ENCODE measurements at regions not wholly inside any gene's neighbourhood (a gene's known extent, or its start where the extent isn't known, plus 50 kb on each side); places are given as distances from the start of the nearest gene placed in this dataset.

- no peak for DNase-seq
Observed at GRCh38 chr10:105844676-105845570, 1203.8 kb downstream of the SORCS3 start.

GRCh38 chr10:105844241-105844640, 1203.2 kb downstream of the SORCS3 start:
- DNase-seq: no peak

GRCh38 chr10:105843786-105844185, 1202.7 kb downstream of the SORCS3 start:
- DNase-seq: no peak

GRCh38 chr10:105840288-105840770, 1199.2 kb downstream of the SORCS3 start:
- no peak for DNase-seq

DNA sequence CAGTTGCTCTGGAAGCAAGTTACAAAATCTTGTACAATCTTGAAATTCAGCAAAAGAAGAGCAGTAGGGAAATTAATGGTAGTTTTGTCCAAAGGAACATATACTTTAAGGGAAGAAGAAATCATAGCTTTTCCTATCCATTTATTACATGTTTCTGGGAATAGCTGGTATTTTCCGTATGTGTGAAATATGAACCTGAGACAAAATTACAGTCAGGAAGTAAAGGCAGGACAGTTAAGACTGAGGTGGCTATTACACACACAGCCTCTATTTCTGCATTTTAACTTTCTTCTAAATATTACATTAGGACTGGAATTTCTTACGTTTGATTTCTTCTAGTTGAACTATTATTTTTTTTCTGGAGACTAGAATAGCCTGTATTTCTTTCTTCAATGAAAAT, 1197.3 kb downstream of the SORCS3 start:
- DNase-seq: no peak

- DNase-seq: no peak
Observed at GRCh38 chr10:105837951-105838350, 1196.9 kb downstream of the SORCS3 start.

DNA sequence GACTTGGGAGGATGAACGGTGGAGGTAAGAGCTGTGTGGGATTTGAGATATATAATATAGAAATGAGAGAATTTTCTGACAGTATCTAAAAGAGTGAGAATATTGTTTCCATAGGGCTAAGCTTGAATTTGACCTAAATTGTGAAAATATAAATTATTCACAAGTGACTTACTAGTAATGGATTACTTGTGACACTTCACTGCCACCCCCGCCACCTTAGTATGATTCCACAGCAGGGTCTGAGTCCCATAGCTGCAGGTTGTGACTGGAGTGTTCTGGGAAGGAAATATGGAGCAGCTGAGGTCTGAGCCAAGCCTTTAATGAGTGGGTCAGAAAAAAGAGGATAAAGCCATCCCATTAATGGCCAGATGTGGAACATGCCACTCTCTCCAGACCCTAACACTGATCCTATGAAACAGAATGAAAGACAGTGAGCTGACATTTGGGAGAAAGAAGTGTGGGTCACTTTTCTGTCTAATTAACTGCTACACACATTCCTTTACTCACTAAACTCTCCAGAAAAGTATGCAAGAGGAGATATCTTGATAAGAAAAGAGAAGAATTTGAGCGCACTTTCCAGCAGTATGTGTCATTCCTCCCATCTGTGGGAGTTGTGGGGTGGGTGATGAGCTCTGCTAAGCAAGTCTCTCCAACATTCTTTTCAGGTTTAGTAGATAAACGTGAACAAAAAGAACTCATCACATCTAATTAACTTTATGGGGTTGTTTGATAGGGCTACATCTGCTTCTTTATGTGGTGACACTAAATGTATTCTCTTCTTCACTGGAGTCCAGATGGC, 1193.4 kb downstream of the SORCS3 start:
- no peak for DNase-seq

GRCh38 chr10:105827133-105827532, 1186.0 kb downstream of the SORCS3 start:
- no peak for DNase-seq

DNA sequence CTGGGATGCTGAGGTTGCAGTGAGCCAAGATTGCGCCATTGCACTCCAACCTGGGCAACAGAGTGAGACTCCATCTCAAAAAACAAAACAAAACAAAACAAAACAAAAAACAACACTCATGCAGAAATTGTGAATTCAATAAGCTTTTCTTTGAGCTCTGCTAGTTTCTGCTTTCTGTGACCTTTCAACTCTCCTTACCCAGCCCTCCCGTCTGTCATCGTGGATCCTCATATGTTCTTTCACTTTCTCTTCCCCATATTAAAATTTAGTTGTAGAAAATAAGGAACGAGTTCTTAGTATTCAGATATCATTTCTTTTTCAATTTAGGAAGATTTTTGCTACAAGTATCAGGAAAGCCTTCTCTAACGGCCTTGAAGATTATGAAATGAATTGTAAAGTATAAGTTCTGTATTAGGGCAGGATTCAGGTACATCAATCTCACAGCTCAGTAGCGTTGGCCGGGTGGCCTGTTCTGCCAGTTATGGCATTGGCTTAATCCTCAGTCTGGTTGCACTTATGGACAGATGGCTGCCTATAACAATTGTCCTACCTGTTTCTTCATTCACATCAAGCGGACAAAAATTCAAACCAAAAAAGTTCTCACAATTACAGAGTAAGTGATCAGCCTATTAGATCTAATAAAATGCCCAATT, 1167.0 kb downstream of the SORCS3 start:
- DNase-seq: no peak

GRCh38 chr10:105803206-105803605, 1162.1 kb downstream of the SORCS3 start:
- DNase-seq: no peak

GRCh38 chr10:105800641-105801040, 1159.6 kb downstream of the SORCS3 start:
- no peak for DNase-seq

- DNase-seq: no peak
Observed at GRCh38 chr10:105798328-105798889, 1157.3 kb downstream of the SORCS3 start.

DNA sequence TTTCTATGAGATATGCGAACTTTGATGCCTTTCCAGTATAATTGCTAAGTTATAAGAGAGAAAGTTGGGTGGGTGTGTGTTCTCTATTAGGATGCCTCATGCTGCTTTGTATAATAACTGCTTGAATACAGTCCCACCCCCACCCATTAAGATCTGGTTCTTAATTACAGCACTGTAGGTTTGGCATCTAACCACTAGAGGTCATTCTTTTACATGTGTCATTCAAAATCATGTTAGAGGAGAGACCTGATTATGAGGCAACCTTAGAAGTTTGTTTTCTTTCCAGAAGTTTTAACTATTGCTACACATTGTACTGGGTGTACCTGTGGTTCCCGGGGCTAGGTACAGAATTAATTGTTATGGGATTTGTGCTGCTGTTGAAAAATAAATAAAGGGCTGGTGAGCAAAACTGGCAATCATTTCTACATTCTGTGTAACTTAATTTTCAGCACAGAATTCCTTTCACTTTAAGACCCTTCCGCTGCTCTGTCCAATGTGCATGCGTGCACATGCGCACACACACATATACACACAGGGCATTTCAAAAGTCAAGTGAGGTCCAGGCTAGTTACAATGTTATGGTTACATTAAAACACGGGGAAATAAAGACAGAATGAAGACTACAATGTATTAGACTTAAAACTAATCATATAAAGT, 1156.3 kb downstream of the SORCS3 start:
- no peak for DNase-seq

GRCh38 chr10:105793071-105793470, 1152.0 kb downstream of the SORCS3 start:
- no peak for DNase-seq

DNA sequence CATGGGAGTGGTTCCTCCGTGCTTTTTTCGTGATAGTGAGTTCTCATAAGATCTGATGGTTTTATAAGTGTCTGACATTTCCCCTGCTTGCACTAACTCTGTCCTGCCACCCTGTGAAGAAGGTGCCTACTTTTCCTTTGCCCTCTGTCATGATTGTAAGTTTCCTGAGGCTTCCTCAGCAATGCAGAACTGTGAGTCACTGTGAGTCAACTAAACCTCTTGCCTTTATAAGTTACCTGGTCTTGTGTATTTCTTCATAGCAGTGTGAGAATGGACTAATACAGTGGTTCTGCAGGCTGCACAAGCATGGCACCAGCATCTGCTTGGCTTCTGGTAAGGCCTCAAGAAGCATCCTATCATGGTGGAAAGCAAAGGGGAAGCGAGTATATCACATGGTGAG, 1144.6 kb downstream of the SORCS3 start:
- no peak for DNase-seq

DNA sequence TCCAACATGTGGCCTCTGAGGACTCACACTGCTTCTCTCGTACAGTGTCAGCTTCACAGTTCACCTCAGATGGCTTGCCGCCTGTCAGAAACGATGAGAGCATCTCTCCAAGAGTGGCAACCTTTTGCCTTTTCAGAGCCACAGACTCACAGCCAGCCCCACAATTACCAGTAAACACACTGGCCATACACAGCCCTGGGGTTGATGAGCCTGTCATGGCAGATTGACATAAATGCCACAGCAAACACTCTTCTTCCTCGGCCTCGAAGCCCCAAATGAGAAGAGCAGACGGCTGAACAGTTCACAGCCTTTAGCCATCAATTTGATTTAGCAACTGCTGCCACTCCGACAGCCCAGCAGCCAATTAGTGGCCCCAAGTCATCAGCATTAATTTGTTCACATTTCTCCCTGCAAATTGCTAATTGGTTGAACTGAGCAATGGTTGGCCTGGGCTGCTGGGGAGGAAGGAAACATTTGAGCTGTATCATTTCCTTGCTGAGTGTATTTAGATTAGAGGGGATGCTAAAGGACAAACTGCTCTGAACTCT, 1142.9 kb downstream of the SORCS3 start:
- no peak for DNase-seq

DNA sequence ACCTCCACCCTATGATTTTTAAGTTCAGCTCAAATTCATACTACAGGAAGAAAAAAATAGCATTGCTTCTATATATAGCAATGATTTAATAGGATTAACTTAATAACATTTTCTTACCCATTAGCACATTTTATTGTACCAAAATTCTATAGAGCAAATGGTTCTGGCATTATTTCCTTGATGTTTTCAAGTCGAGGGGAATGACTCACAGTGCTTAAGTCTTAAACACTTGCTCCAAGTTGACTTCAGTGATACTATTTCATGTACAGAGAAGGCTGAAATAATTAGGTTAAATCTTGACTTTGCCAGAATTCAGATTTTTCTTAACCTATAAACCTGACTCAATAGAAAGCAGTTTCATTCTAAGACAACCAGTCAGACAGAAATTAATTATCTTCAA, 1133.8 kb downstream of the SORCS3 start:
- no peak for DNase-seq

DNA sequence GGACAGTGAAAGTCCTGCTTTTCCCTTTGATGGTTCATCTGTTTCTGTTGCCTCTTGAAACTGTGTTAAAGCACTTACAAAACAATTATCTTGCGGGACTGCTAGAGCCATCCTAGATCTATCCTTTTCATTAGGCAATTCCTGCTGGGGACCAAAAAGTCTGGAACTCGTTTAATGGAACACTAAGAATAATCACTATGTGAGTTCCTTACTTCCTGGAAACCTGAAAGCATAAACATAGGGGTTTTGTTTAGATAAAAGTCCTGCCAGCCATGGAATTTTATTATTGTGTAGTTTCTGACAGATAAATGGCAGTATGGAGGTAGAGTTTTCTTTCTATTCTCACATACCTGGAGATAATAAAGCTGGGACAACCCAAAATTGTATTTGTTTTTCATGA, 1133.3 kb downstream of the SORCS3 start:
- DNase-seq: no peak

DNA sequence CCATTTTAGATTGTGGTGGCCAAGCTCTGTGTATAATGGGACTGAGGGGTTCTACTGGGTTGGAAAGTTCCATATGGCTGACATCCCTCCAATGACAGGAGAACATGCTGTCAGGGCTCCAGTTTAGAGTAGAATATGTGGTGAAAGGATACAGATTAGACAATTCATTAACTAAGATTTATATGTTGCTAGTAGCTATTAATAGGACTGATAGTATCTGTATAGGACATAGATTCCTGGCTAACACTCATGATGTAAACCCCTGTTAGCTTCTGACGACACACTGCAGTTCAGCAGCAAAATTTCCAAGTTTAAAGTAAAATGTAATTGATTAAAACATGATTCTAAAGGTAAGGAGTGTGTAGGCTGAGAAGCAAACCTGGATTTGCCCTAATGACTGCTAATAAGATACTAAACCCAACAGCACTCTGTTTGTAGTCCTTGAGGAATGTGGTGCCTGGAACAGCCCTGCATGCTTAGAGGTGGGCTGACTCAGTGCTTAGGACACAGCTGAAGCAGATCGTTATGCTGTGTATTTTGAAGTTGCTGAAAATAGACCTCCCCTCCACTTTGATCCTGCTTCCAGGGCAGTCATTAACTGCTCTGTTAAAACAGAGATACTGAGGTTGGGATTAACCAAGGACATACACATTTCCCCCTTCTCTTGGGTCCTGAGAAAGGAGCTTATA, 1129.6 kb downstream of the SORCS3 start:
- DNase-seq: no peak

DNA sequence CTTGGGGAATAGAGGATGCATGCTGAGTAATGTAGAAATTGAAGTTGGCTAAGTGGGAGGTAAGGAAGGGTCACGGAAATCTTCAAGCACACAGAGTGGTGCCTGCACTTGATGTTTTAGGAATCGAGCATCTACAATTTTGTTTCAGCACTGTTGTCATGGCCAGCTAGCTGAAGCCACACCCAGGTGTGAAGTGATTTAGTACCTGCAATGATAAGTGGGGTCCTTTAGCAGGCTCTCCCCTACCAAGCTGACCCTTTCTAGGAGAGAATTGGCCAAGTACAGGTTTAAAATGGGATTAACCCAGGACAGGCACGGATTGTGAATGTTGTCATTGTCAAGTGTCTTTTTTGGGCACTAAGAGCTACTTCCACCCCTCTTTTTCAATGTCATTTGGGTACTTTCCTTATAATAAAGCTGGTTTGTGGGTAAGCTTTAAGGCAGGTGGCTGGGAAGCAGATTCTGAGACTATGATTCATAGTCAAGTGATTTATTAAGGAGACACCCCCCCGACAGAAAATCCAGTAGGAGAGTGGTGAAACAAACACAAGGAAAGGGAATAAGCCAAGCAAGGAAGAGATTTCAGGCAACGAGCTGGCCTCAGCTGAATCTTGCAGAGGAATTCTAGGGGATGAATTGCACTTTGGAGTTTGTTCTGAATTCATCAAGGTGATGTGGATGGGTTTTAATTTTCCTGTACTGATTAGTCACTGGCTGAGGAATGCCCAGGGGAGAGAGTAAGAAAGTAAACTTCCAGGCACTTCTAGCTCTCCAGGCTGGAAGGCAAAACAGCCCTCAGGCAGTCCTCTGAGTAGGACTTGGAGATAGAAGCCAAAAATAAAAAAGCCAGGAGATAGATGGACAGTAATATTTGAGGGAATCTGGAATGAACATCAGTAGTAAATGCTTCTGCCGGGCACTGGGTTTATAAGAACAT, 1128.4 kb downstream of the SORCS3 start:
- DNase-seq: no peak
